HCT116 (cell line): ENCODE measurements at regions not wholly inside any gene's neighbourhood (a gene's known extent, or its start where the extent isn't known, plus 50 kb on each side); places are given as distances from the start of the nearest gene placed in this dataset.

Experiments used
- CBX3 ChIP-seq: IDR thresholded peaks from 2 replicates; pipeline ENCODE4 v1.6.1; 2012; ENCODE audit warnings: low read depth
- CEBPB ChIP-seq: IDR thresholded peaks from 2 replicates; pipeline ENCODE4 v1.6.1; 2012; ENCODE audit warnings: low read depth
- EZH2 ChIP-seq: fragments of 200-600 bp; sonication (generic); IDR thresholded peaks from 2 replicates; pipeline ENCODE4 v1.6.1; 2017; ENCODE audit warnings: antibody characterized with exemption, mixed run types
- EZH2phosphoT487 ChIP-seq: fragments of 200-600 bp; IDR thresholded peaks from 2 replicates; pipeline ENCODE4 v1.6.1; 2018; ENCODE audit warnings: antibody characterized with exemption, borderline replicate concordance
- MAX ChIP-seq: IDR thresholded peaks from 2 replicates; pipeline ENCODE4 v1.6.1; 2012
- POLR2A ChIP-seq: IDR thresholded peaks from 2 replicates; pipeline ENCODE4 v1.7.0; 2011; ENCODE audit warnings: borderline replicate concordance; ENCODE audit not compliant: insufficient read depth, insufficient read length; ENCODE audit errors: extremely low read depth
- POLR2AphosphoS5 ChIP-seq: IDR thresholded peaks from 2 replicates; pipeline ENCODE4 v1.6.1; 2011; ENCODE audit warnings: mild to moderate bottlenecking, low read depth, low read length, moderate library complexity
- TF ChIP-seq, protein P1 (sequence below), 3 experiments: fragments of 200-600 bp in 1 of 3; sonication (generic) in 1 of 3; IDR thresholded peaks in 2 of 3; conservative IDR thresholded peaks in 1 of 3; 2 replicates each; pipeline ENCODE4 v1.5.1; 2012 to 2017; ENCODE audit warnings: low read depth in 2 of 3, low read length in 2 of 3, antibody characterized with exemption in 1 of 3, borderline replicate concordance in 1 of 3, control low read depth in 1 of 3, mild to moderate bottlenecking in 1 of 3, mixed read lengths in 1 of 3, mixed run types in 1 of 3, moderate library complexity in 1 of 3; ENCODE audit not compliant: insufficient read depth in 1 of 3

DNA sequence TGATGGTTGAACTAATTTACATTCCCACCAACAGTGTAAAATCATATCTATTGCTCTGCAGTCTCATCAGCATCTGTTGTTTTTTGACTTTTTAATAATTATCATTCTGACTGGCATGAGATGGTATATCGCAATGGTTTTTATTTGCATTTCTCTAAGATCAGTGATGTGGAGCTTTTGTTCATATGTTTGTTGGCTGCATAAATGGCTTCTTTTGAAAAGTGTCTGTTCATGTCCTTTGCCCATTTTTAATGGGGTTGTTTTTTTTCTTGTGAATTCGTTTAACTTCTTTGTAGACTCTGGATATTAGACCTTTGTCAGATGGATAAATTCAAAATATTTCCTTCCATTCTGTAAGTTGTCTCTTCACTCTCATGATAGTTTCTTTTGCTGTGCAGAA, 115.2 kb upstream of the CDH12 start:
- TF ChIP-seq POLR2A (no peak), CEBPB (no peak), EZH2phosphoT487 (no peak), MAX (no peak), POLR2AphosphoS5 (no peak), EZH2 (no peak), CBX3 (no peak)
- TF ChIP-seq, protein P1, sequence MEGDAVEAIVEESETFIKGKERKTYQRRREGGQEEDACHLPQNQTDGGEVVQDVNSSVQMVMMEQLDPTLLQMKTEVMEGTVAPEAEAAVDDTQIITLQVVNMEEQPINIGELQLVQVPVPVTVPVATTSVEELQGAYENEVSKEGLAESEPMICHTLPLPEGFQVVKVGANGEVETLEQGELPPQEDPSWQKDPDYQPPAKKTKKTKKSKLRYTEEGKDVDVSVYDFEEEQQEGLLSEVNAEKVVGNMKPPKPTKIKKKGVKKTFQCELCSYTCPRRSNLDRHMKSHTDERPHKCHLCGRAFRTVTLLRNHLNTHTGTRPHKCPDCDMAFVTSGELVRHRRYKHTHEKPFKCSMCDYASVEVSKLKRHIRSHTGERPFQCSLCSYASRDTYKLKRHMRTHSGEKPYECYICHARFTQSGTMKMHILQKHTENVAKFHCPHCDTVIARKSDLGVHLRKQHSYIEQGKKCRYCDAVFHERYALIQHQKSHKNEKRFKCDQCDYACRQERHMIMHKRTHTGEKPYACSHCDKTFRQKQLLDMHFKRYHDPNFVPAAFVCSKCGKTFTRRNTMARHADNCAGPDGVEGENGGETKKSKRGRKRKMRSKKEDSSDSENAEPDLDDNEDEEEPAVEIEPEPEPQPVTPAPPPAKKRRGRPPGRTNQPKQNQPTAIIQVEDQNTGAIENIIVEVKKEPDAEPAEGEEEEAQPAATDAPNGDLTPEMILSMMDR (IDR thresholded peaks at IDR 0.05 in 2 of 3, conservative IDR thresholded peaks at IDR 0.05 in 1 of 3; ENCODE audit: borderline replicate concordance in 1 of 3, insufficient read depth in 1 of 3, low read depth in 2 of 3, low read length in 2 of 3): no peak
